SK-N-SH (cell line): ENCODE measurements at regions not wholly inside any gene's neighbourhood (a gene's known extent, or its start where the extent isn't known, plus 50 kb on each side); places are given as distances from the start of the nearest gene placed in this dataset.

ENCODE experiments used
- CTCF ChIA-PET: fragments of 300-600, 350-600 bp; formaldehyde crosslinking; extraction: SDS; loops from one replicate; lab custom pipeline; 2021; lab: Yijun Ruan, JAX
- POLR2A ChIA-PET: fragments of 350-600 bp; sonication (Branson Sonifier 250); formaldehyde crosslinking; extraction: SDS; loops from one replicate; lab custom pipeline; 2020; ENCODE audit warnings: antibody characterized with exemption, inconsistent platforms; lab: Yijun Ruan, JAX
- DNase-seq: peaks from one replicate; pipeline ENCODE4 v3.0.0; 2012
- H2AFZ ChIP-seq: fragments of 200-600 bp; sonication (generic); 2 replicates; pipeline ENCODE4 v1.8.1; 2016; ENCODE audit warnings: antibody characterized with exemption, mild to moderate bottlenecking, low read depth
- H3F3A ChIP-seq: fragments of 200-600 bp; sonication (generic); replicated peaks from 2 replicates; pipeline ENCODE3; 2016; ENCODE audit warnings: antibody characterized with exemption, mild to moderate bottlenecking; ENCODE audit not compliant: insufficient read depth
- H3K27ac ChIP-seq, 2 experiments: fragments of 200-500 bp in 1 of 2; fragments of 200-600 bp in 1 of 2; sonication (Bioruptor generic) in 1 of 2; sonication (generic), shearing (Covaris generic) in 1 of 2; 2 replicates each; pipeline versions ENCODE4 v1.5.1 to v1.6.1; 2014 to 2016; ENCODE audit warnings: low read depth in 2 of 2, inconsistent platforms in 1 of 2, low read length in 1 of 2, mild to moderate bottlenecking in 1 of 2, mixed read lengths in 1 of 2
- H3K27me3 ChIP-seq: fragments of 200-600 bp; sonication (generic), shearing (Covaris generic); 2 replicates; pipeline ENCODE4 v1.6.1; 2016; ENCODE audit warnings: mixed run types; ENCODE audit not compliant: insufficient read depth
- H3K36me3 ChIP-seq, 2 experiments: fragments of 200-500 bp in 1 of 2; fragments of 200-600 bp in 1 of 2; sonication (Bioruptor generic) in 1 of 2; sonication (generic) in 1 of 2; replicated peaks in 1 of 2; 2 replicates each; pipeline versions ENCODE3 to v1.5.1; 2014 to 2016; ENCODE audit warnings: low read length in 1 of 2, mild to moderate bottlenecking in 1 of 2; ENCODE audit not compliant: insufficient read depth in 2 of 2, control insufficient read depth in 1 of 2
- H3K4me1 ChIP-seq, 2 experiments: fragments of 200-500 bp in 1 of 2; fragments of 200-600 bp in 1 of 2; sonication (Bioruptor generic) in 1 of 2; sonication (generic), shearing (Covaris generic) in 1 of 2; 2 replicates each; pipeline versions ENCODE4 v1.5.1 to v1.6.1; 2014 to 2016; ENCODE audit warnings: low read depth in 1 of 2, low read length in 1 of 2, mixed run types in 1 of 2; ENCODE audit not compliant: insufficient read depth in 2 of 2, control insufficient read depth in 1 of 2
- H3K4me2 ChIP-seq: fragments of 200-600 bp; sonication (generic), shearing (Covaris generic); 2 replicates; pipeline ENCODE4 v1.6.1; 2017; ENCODE audit warnings: mixed run types
- H3K4me3 ChIP-seq, 2 experiments: fragments of 200-500 bp in 1 of 2; fragments of 200-600 bp in 1 of 2; sonication (Bioruptor generic) in 1 of 2; sonication (generic), shearing (Covaris generic) in 1 of 2; 2 replicates each; pipeline versions ENCODE4 v1.5.1 to v1.8.1; 2014 to 2016; ENCODE audit warnings: low read depth in 2 of 2, inconsistent platforms in 1 of 2, low read length in 1 of 2, mild to moderate bottlenecking in 1 of 2, mixed read lengths in 1 of 2, moderate library complexity in 1 of 2
- H3K79me2 ChIP-seq: fragments of 200-600 bp; sonication (generic); 2 replicates; pipeline ENCODE4 v1.8.1; 2017; ENCODE audit warnings: mild to moderate bottlenecking; ENCODE audit not compliant: insufficient read depth
- H3K9ac ChIP-seq: fragments of 200-600 bp; sonication (generic); 2 replicates; pipeline ENCODE4 v1.6.1; 2017; ENCODE audit warnings: mixed run types
- H3K9me2 ChIP-seq: fragments of 200-600 bp; sonication (generic); 2 replicates; pipeline ENCODE4 v1.6.1; 2017; ENCODE audit warnings: mixed run types
- H3K9me3 ChIP-seq: fragments of 200-600 bp; sonication (generic); 2 replicates; pipeline ENCODE4 v1.6.1; 2017; ENCODE audit warnings: mixed run types, mild to moderate bottlenecking, moderate library complexity
- H4K20me1 ChIP-seq: fragments of 200-600 bp; sonication (generic); 2 replicates; pipeline ENCODE4 v1.6.1; 2017; ENCODE audit warnings: mild to moderate bottlenecking, mixed run types; ENCODE audit not compliant: insufficient read depth
- CHD2 ChIP-seq: fragments of 150-350 bp; IDR thresholded peaks from 2 replicates; pipeline ENCODE4 v1.6.1; 2018; ENCODE audit warnings: low read length; ENCODE audit not compliant: partially characterized antibody
- CTCF ChIP-seq: fragments of 200-600 bp; sonication (generic); IDR thresholded peaks from 2 replicates; pipeline ENCODE4 v1.6.1; 2017; ENCODE audit warnings: antibody characterized with exemption, mild to moderate bottlenecking, moderate library complexity
- GABPA ChIP-seq: IDR thresholded peaks from 2 replicates; pipeline ENCODE4 v1.4.0; 2012; ENCODE audit warnings: low read depth, mild to moderate bottlenecking
- JUND ChIP-seq: IDR thresholded peaks from 2 replicates; pipeline ENCODE4 v1.4.0; 2012
- NFIC ChIP-seq: IDR thresholded peaks from 2 replicates; pipeline ENCODE4 v1.4.0; 2012; ENCODE audit warnings: borderline replicate concordance
- RCOR1 ChIP-seq: fragments of 150-350 bp; IDR thresholded peaks from 2 replicates; pipeline ENCODE4 v1.6.1; 2017; ENCODE audit warnings: antibody characterized with exemption, low read length
- RFX5 ChIP-seq: IDR thresholded peaks from 2 replicates; pipeline ENCODE4 v1.6.1; 2012; ENCODE audit warnings: mild to moderate bottlenecking, improper control_type of control experiment, low read length
- SIN3A ChIP-seq: IDR thresholded peaks from 2 replicates; pipeline ENCODE4 v1.6.1; 2012; ENCODE audit warnings: low read depth, mild to moderate bottlenecking, low read length, moderate library complexity, borderline replicate concordance
- TAF1 ChIP-seq: IDR thresholded peaks from 2 replicates; pipeline ENCODE4 v1.6.1; 2012; ENCODE audit warnings: low read depth, mild to moderate bottlenecking, low read length, moderate library complexity, borderline replicate concordance
- TCF12 ChIP-seq: IDR thresholded peaks from 2 replicates; pipeline ENCODE4 v1.4.0; 2012
- WGBS: methylation state at CpG from one replicate; pipeline ENCODE4 v1.1.6; 2017; ENCODE audit warnings: low lambda C conversion rate; 5-methylcytosine and 5-hydroxymethylcytosine counted together
- TF ChIP-seq, protein P1 (sequence below): IDR thresholded peaks from 2 replicates; pipeline ENCODE4; 2012
- TF ChIP-seq, protein P2 (sequence below): fragments of 150-350 bp; IDR thresholded peaks from 2 replicates; pipeline ENCODE4 v1.6.1; 2017; ENCODE audit warnings: antibody characterized with exemption, low read length, low read depth, borderline replicate concordance
- TF ChIP-seq, protein P3 (sequence below): IDR thresholded peaks from 2 replicates; pipeline ENCODE4 v1.6.1; 2012; ENCODE audit warnings: mild to moderate bottlenecking, low read depth, low read length, moderate library complexity

GRCh38 chr15:70156671-70157271 is 59.1 kb upstream of the TLE3 start:
- Histone ChIP-seq H3K27me3 (no peaks in the 10 kb centered on the region), H3K4me1 (peaks cover 9 to 86% of the 10 kb centered on the region in 2 experiments; a peak in 3 of 4 replicates), H3K4me2 (peak overlapping the region; percentile 31; the same call in 1 of the 2 replicates), H3K9me3 (no peaks in the 10 kb centered on the region), H3K79me2 (no peaks in the 10 kb centered on the region), H3K36me3 (no peaks in the 10 kb centered on the region), H3K4me3 (no peak overlapping the region), H3K9me2 (no peaks in the 10 kb centered on the region), H4K20me1 (no peaks in the 10 kb centered on the region), H3K9ac (no peak overlapping the region), H3F3A (peaks cover 8% of the 10 kb centered on the region), H3K27ac (peak overlapping the region; percentile 42 to 97), H2AFZ (no peak overlapping the region)
- ChIA-PET CTCF (interaction anchor here (1.3 to 2.9 kb wide), 3 partner anchors 10 to 310 kb away, joined by 4 to 10 read pairs (median 5); no protein-coding TSS in a partner anchor), POLR2A (no interaction called here)
- no peak for DNase-seq
- WGBS, result 40% methylated on average over 16 of the region's 17 CpGs
- TF ChIP-seq, protein P1, sequence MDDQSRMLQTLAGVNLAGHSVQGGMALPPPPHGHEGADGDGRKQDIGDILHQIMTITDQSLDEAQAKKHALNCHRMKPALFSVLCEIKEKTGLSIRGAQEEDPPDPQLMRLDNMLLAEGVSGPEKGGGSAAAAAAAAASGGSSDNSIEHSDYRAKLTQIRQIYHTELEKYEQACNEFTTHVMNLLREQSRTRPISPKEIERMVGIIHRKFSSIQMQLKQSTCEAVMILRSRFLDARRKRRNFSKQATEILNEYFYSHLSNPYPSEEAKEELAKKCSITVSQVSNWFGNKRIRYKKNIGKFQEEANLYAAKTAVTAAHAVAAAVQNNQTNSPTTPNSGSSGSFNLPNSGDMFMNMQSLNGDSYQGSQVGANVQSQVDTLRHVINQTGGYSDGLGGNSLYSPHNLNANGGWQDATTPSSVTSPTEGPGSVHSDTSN, result peak; percentile 44
- TF ChIP-seq, protein P2, sequence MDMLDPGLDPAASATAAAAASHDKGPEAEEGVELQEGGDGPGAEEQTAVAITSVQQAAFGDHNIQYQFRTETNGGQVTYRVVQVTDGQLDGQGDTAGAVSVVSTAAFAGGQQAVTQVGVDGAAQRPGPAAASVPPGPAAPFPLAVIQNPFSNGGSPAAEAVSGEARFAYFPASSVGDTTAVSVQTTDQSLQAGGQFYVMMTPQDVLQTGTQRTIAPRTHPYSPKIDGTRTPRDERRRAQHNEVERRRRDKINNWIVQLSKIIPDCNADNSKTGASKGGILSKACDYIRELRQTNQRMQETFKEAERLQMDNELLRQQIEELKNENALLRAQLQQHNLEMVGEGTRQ, result no peak
- peak; percentile 31; the same call in 1 of the 2 replicates for TF ChIP-seq TCF12
- TF ChIP-seq CHD2, result no peak
- TF ChIP-seq RFX5, result no peak
- TF ChIP-seq JUND, result 0 out of 2 replicates have a peak, but pooled peaks have one; percentile 6
- peak; percentile 77 for TF ChIP-seq NFIC
- TF ChIP-seq, protein P3, sequence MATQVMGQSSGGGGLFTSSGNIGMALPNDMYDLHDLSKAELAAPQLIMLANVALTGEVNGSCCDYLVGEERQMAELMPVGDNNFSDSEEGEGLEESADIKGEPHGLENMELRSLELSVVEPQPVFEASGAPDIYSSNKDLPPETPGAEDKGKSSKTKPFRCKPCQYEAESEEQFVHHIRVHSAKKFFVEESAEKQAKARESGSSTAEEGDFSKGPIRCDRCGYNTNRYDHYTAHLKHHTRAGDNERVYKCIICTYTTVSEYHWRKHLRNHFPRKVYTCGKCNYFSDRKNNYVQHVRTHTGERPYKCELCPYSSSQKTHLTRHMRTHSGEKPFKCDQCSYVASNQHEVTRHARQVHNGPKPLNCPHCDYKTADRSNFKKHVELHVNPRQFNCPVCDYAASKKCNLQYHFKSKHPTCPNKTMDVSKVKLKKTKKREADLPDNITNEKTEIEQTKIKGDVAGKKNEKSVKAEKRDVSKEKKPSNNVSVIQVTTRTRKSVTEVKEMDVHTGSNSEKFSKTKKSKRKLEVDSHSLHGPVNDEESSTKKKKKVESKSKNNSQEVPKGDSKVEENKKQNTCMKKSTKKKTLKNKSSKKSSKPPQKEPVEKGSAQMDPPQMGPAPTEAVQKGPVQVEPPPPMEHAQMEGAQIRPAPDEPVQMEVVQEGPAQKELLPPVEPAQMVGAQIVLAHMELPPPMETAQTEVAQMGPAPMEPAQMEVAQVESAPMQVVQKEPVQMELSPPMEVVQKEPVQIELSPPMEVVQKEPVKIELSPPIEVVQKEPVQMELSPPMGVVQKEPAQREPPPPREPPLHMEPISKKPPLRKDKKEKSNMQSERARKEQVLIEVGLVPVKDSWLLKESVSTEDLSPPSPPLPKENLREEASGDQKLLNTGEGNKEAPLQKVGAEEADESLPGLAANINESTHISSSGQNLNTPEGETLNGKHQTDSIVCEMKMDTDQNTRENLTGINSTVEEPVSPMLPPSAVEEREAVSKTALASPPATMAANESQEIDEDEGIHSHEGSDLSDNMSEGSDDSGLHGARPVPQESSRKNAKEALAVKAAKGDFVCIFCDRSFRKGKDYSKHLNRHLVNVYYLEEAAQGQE, result no peak

GRCh38 chr15:70154718-70155347 is 57.1 kb upstream of the TLE3 start:
- peak; percentile 73 for DNase-seq
- WGBS, result 68% methylated on average over 12 of the region's 12 CpGs
- Histone ChIP-seq H3K27me3 (no peaks in the 10 kb centered on the region), H3F3A (peaks cover 16% of the 10 kb centered on the region), H3K36me3 (no peaks in the 10 kb centered on the region), H3K79me2 (no peaks in the 10 kb centered on the region), H3K9me3 (no peaks in the 10 kb centered on the region), H3K9ac (no peak overlapping the region), H3K4me1 (peaks cover 9 to 89% of the 10 kb centered on the region in 2 experiments; a peak in 3 of 4 replicates), H3K4me3 (no peak overlapping the region), H3K27ac (peak overlapping the region in 1 of 2 experiments; percentile 97; a peak in 3 of 4 replicates), H2AFZ (peak overlapping the region; percentile 45; the same call in 1 of the 2 replicates), H3K4me2 (no peak overlapping the region), H4K20me1 (no peaks in the 10 kb centered on the region), H3K9me2 (no peaks in the 10 kb centered on the region)
- CTCF ChIA-PET, result interaction anchor here (0.5 to 1.7 kb wide), 6 partner anchors 8 to 312 kb away, joined by 3 to 6 read pairs (median 4); no protein-coding TSS in a partner anchor
- POLR2A ChIA-PET, result interaction anchor here (1.0 to 2.2 kb wide), 6 partner anchors 30 to 185 kb away, joined by 3 to 9 read pairs (median 4); no protein-coding TSS in a partner anchor
- no peak for TF ChIP-seq TAF1
- no peak for TF ChIP-seq CTCF
- TF ChIP-seq, protein P3, result no peak
- TF ChIP-seq GABPA, result no peak
- TF ChIP-seq RCOR1, result peak; percentile 39; the same call in 1 of the 2 replicates
- TF ChIP-seq SIN3A, result no peak
